Smooth muscle cell (in vitro differentiated cells): ENCODE measurements at regions not wholly inside any gene's neighbourhood (a gene's known extent, or its start where the extent isn't known, plus 50 kb on each side); places are given as distances from the start of the nearest gene placed in this dataset.

Source experiments
- DNase-seq: peaks from one replicate; lab custom pipeline; 2025; ENCODE audit not compliant: unreplicated experiment; lab: John Stamatoyannopoulos, UW
- H2AFZ ChIP-seq: fragments of 200-600 bp; sonication (generic); 2 replicates; pipeline ENCODE4 v1.6.0; 2016; ENCODE audit warnings: antibody characterized with exemption, low read depth, mild to moderate bottlenecking
- H3F3A ChIP-seq: fragments of 200-600 bp; sonication (generic); 2 replicates; pipeline ENCODE4 v1.6.0; 2017; ENCODE audit warnings: antibody characterized with exemption, low read depth
- H3K27ac ChIP-seq: fragments of 200-600 bp; sonication (generic); 2 replicates; pipeline ENCODE4 v1.5.1; 2016; ENCODE audit warnings: low read depth, mild to moderate bottlenecking
- H3K27me3 ChIP-seq: fragments of 200-600 bp; sonication (generic); 2 replicates; pipeline ENCODE4 v1.6.1; 2016; ENCODE audit warnings: low read depth, mild to moderate bottlenecking
- H3K36me3 ChIP-seq: fragments of 200-600 bp; sonication (generic); 2 replicates; pipeline ENCODE4 v1.5.1; 2016; ENCODE audit warnings: low read depth
- H3K4me1 ChIP-seq: fragments of 200-600 bp; sonication (generic); 2 replicates; pipeline ENCODE4 v1.5.1; 2016; ENCODE audit warnings: low read depth
- H3K4me2 ChIP-seq: fragments of 200-600 bp; sonication (generic); 2 replicates; pipeline ENCODE4 v1.6.0; 2016; ENCODE audit warnings: mild to moderate bottlenecking
- H3K4me3 ChIP-seq: fragments of 200-600 bp; sonication (generic); 2 replicates; pipeline ENCODE4 v1.5.1; 2016; ENCODE audit warnings: mild to moderate bottlenecking
- H3K79me2 ChIP-seq: fragments of 200-600 bp; sonication (generic); 2 replicates; pipeline ENCODE4 v1.6.0; 2016; ENCODE audit warnings: low read depth, mild to moderate bottlenecking
- H3K9ac ChIP-seq: fragments of 200-600 bp; sonication (generic); 2 replicates; pipeline ENCODE4 v1.6.0; 2016; ENCODE audit warnings: low read depth
- H3K9me3 ChIP-seq: fragments of 200-600 bp; sonication (generic); replicated peaks from 2 replicates; pipeline ENCODE4 v1.5.1; 2016; ENCODE audit warnings: low read depth
- H4K20me1 ChIP-seq: fragments of 200-600 bp; sonication (generic); 2 replicates; pipeline ENCODE4 v1.6.0; 2016; ENCODE audit warnings: low read depth
- CTCF ChIP-seq: fragments of 200-600 bp; sonication (generic); IDR thresholded peaks from 2 replicates; pipeline ENCODE4 v1.5.1; 2017; ENCODE audit warnings: borderline replicate concordance, mild to moderate bottlenecking, antibody characterized with exemption; ENCODE audit not compliant: insufficient read depth, poor library complexity, severe bottlenecking
- WGBS: methylation state at CpG from one replicate; pipeline ENCODE4 v1.1.7; 2016; ENCODE audit warnings: low lambda C conversion rate; 5-methylcytosine and 5-hydroxymethylcytosine counted together

GRCh38 chr3:5531039-5531438 lies 343.5 kb downstream of the EDEM1 start:
- H3K27ac ChIP-seq = no peak overlapping the region
- WGBS = 92% methylated on average over 6 of the region's 6 CpGs
- H4K20me1 ChIP-seq = no peaks in the 10 kb centered on the region
- no peak overlapping the region for H3K9ac ChIP-seq
- H3K36me3 ChIP-seq = no peaks in the 10 kb centered on the region
- no peak overlapping the region for H2AFZ ChIP-seq
- H3F3A ChIP-seq = no peaks in the 10 kb centered on the region
- H3K4me3 ChIP-seq = no peak overlapping the region
- no peaks in the 10 kb centered on the region for H3K9me3 ChIP-seq
- no peak overlapping the region for H3K4me2 ChIP-seq
- H3K4me1 ChIP-seq = no peaks in the 10 kb centered on the region
- no peak for TF ChIP-seq CTCF
- no peak for DNase-seq
- H3K27me3 ChIP-seq = no peaks in the 10 kb centered on the region
- no peaks in the 10 kb centered on the region for H3K79me2 ChIP-seq

GRCh38 chr3:5531741-5532290 lies 344.3 kb downstream of the EDEM1 start:
- no peaks in the 10 kb centered on the region for H3K79me2 ChIP-seq
- H4K20me1 ChIP-seq = no peaks in the 10 kb centered on the region
- H3K9me3 ChIP-seq = no peaks in the 10 kb centered on the region
- no peaks in the 10 kb centered on the region for H3K4me1 ChIP-seq
- H3K9ac ChIP-seq = no peak overlapping the region
- no peak overlapping the region for H3K4me2 ChIP-seq
- H3K27me3 ChIP-seq = no peaks in the 10 kb centered on the region
- TF ChIP-seq CTCF = no peak
- no peak overlapping the region for H3K27ac ChIP-seq
- no peaks in the 10 kb centered on the region for H3K36me3 ChIP-seq
- H3K4me3 ChIP-seq = no peak overlapping the region
- no peak for DNase-seq
- no peaks in the 10 kb centered on the region for H3F3A ChIP-seq
- H2AFZ ChIP-seq = no peak overlapping the region
- 81% methylated on average over 3 of the region's 3 CpGs for WGBS

- H2AFZ ChIP-seq = no peak overlapping the region
- 95% methylated on average over 13 of the region's 13 CpGs for WGBS
- TF ChIP-seq CTCF = no peak
These were observed 353.0 kb downstream of the EDEM1 start for GRCh38 chr3:5540532-5540931.

GRCh38 chr3:5542472-5542871 lies 355.0 kb downstream of the EDEM1 start:
- no peak overlapping the region for H3K9ac ChIP-seq
- no peaks in the 10 kb centered on the region for H4K20me1 ChIP-seq
- H3K79me2 ChIP-seq = no peaks in the 10 kb centered on the region
- 86% methylated on average over 2 of the region's 2 CpGs for WGBS
- no peaks in the 10 kb centered on the region for H3K36me3 ChIP-seq
- peaks cover 11% of the 10 kb centered on the region for H3K9me3 ChIP-seq
- no peak overlapping the region for H2AFZ ChIP-seq
- no peaks in the 10 kb centered on the region for H3K4me1 ChIP-seq
- H3K4me3 ChIP-seq = no peak overlapping the region
- no peak overlapping the region for H3K4me2 ChIP-seq
- H3K27me3 ChIP-seq = no peaks in the 10 kb centered on the region
- DNase-seq = no peak
- no peak for TF ChIP-seq CTCF
- no peaks in the 10 kb centered on the region for H3F3A ChIP-seq
- H3K27ac ChIP-seq = no peak overlapping the region

More at GRCh38 chr3:5540532-5540931, 353.0 kb downstream of the EDEM1 start:
- H3K4me3 ChIP-seq = no peak overlapping the region
- H4K20me1 ChIP-seq = no peaks in the 10 kb centered on the region
- no peak overlapping the region for H3K4me2 ChIP-seq
- H3F3A ChIP-seq = no peaks in the 10 kb centered on the region
- DNase-seq = no peak
- no peaks in the 10 kb centered on the region for H3K4me1 ChIP-seq
- H3K9ac ChIP-seq = no peak overlapping the region
- no peaks in the 10 kb centered on the region for H3K36me3 ChIP-seq
- H3K9me3 ChIP-seq = peaks cover 4% of the 10 kb centered on the region
- no peaks in the 10 kb centered on the region for H3K79me2 ChIP-seq
- no peak overlapping the region for H3K27ac ChIP-seq
- H3K27me3 ChIP-seq = no peaks in the 10 kb centered on the region
